ENCODE measurements at regions not wholly inside any gene's neighbourhood (a gene's known extent, or its start where the extent isn't known, plus 50 kb on each side); places are given as distances from the start of the nearest gene placed in this dataset.

- Histone ChIP-seq H3K4me3 (replicated peaks; ENCODE audit: insufficient read depth, low read length) (no peak overlapping the region), H3K27me3 (ENCODE audit: insufficient read depth, poor library complexity, severe bottlenecking) (no peaks in the 10 kb centered on the region), H3K27ac (replicated peaks) (no peak overlapping the region)
- TF ChIP-seq REST (IDR thresholded peaks at IDR 0.05; ENCODE audit: insufficient replicate concordance, low read depth), result no peak
- no peak for TF ChIP-seq POLR2AphosphoS5 (IDR thresholded peaks at IDR 0.05; ENCODE audit: low read depth)
- no peak for TF ChIP-seq GABPA (IDR thresholded peaks at IDR 0.05; ENCODE audit: low read depth)
- no peak for TF ChIP-seq CTCF (IDR thresholded peaks at IDR 0.05; ENCODE audit: insufficient read depth, low read length)
- no peak for TF ChIP-seq SPI1 (IDR thresholded peaks at IDR 0.05; ENCODE audit: borderline replicate concordance, low read depth)
- DNase-seq (ENCODE audit: low read depth in 1 of 2, low spot score in 1 of 2), result no peak
These were observed 206.0 kb downstream of the NCK2 start for GRCh38 chr2:105950521-105951383.

GRCh38 chr2:105943977-105944376, 199.3 kb downstream of the NCK2 start:
- Histone ChIP-seq H3K27me3 (ENCODE audit: insufficient read depth, poor library complexity, severe bottlenecking) (no peaks in the 10 kb centered on the region), H3K27ac (replicated peaks) (no peak overlapping the region), H3K4me3 (replicated peaks; ENCODE audit: insufficient read depth, low read length) (no peak overlapping the region)
- DNase-seq (ENCODE audit: low read depth in 1 of 2, low spot score in 1 of 2), result no peak
- TF ChIP-seq POLR2AphosphoS5 (IDR thresholded peaks at IDR 0.05; ENCODE audit: low read depth), result no peak
- no peak for TF ChIP-seq SPI1 (IDR thresholded peaks at IDR 0.05; ENCODE audit: borderline replicate concordance, low read depth)
- TF ChIP-seq CTCF (IDR thresholded peaks at IDR 0.05; ENCODE audit: insufficient read depth, low read length), result no peak
- no peak for TF ChIP-seq GABPA (IDR thresholded peaks at IDR 0.05; ENCODE audit: low read depth)
- no peak for TF ChIP-seq REST (IDR thresholded peaks at IDR 0.05; ENCODE audit: insufficient replicate concordance, low read depth)
